Islet precursor cell (in vitro differentiated cells): ENCODE measurements at regions not wholly inside any gene's neighbourhood (a gene's known extent, or its start where the extent isn't known, plus 50 kb on each side); places are given as distances from the start of the nearest gene placed in this dataset.

Source experiments
- DNase-seq: peaks from one replicate; pipeline ENCODE4 v3.0.0-alpha.2; 2018

- DNase-seq = no peak
Measured at GRCh38 chr10:129272866-129273650, 194.0 kb upstream of the MGMT start.

- no peak for DNase-seq
Measured at GRCh38 chr10:129273860-129274259, 193.2 kb upstream of the MGMT start.

DNA sequence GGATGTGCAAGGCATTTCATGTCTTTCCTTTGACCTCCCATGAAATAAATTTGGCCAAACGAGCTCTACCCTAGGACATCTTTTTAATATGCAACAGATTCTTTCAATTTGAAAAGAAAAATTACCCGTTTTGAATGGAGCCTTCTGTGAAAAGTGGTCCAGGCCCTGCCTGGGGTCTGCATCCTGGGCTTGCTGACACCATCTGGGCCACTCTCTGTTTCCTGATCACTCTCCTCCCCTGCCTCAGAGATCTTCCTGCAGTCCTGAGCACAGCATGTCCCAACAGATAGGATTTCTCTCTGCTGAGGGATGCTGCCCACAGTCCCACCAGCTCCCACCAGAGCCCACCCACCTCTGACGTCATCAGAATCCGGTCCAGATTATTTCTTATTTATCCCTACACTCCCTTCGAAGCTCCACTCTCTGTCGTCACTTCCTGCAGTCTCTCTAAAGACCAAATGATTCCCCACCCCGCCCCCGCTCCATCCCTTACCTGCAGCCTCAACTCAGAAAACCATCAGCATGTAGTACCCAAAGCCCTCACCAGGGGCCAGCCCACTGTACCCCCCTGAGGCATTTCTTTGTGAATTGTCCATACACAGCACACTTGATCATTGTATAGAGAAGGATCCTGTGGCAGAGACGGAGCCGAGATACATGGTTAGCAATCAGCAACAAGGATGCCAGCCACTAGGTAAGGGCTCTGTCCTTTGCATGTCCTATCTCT, 192.1 kb upstream of the MGMT start:
- DNase-seq = peak; percentile 58

DNA sequence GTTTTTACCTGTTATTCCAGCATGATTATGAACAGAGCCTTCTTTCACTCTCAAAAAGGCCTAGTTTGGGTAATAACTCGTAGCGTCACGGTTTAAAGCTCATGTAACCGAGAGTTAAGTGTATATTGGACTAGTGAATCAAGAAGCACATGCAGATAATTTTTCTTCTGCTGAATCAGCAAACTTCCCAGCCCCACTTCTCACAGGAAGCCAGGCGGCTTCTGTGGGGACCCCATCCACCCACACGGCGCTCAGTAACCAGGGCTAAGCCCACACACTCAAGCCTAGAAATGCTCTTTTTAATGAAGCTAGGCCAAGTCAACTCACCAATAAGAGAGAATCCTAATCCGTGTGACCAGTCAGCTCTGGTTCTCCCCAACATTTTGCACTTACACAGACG, 191.2 kb upstream of the MGMT start:
- no peak for DNase-seq

DNA sequence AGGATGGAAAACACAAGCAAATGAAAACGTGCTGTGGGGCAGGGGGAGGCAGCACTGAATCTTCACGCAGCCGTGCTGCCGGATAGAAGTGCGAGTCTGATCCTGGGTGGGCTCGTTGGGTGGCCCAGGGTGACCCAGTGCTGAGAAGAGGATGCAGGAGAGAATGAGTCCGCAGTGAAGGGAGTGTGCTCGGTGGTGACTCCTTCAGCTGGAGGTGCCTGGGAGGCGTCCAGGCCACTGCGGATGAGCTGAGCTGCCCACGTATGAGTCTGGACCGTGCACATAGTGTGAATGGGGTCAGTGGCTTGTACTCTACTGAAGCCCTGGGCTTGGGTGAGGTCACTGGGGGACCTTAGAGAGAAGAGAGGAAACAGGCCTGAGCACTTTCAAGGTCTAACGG, 190.0 kb upstream of the MGMT start:
- DNase-seq = no peak

DNA sequence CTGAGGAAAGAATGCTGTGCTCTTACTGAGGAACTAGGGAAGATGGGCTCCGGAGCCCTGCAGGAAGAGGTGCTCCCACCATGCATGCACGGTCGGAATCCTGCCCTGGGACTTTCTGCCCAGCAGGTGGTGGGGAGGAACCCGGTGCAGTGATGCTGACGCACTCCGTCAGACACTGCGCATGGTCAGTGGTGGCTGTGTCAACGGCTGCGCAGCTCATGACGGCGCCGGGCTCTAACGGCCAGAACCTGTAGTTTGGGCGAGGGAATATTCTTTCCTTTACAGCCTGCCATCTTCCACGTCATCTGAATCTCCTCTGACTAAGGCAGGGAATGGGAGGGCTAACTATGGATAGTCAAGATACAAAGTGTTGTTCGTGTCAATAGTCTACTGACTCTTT, 189.2 kb upstream of the MGMT start:
- DNase-seq = no peak

DNA sequence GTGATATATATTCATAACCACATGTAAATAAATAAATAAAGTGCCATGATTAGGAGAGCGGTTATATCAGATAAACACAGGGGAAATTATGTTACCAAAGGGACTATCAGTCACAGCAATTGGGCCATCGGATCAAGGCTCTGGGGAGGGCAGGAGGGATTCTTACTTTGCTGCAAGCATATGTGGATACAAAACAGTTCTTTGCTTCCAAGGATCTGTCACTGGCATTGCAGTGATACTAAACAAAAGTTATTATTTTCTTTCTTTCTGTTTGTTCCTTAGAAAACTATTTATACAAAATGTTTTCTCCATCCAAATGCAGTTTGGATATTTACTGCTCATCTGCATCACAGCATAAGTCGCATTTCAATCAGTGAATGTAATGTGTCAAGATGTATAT, 188.4 kb upstream of the MGMT start:
- no peak for DNase-seq

DNA sequence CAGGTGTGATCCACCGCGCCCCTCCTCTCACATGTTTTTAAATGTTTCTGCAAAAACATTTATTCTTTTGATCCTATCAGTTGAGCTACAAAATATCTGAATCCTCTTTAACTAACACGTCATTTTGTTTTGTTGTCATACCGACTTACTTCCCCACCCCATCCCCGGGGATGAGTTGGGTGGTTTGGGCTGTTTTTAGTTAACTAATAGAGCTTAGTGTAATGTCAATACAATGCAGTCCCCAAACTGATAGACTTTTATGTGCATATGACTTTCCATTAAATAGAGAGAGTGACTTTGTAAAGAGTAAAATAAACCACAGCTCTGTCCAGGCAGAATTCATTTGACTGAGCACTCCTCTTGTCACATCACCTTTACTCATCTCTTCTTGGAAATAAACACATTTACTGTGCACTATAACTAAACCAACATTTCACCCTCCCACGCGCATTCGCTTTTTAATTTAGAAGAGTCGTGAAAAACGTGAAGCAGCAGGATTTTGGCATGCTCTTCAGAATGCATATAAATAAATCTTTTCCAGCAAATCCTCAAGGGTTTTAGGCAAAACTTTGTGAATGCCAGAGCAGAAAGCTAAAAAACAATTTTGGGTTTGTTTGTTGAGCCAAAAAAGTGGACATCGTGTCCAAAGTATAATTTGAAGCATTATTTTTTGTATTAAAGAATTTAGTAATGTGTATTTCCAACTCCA, 187.4 kb upstream of the MGMT start:
- no peak for DNase-seq

GRCh38 chr10:129280155-129280502, 186.9 kb upstream of the MGMT start:
- no peak for DNase-seq

- DNase-seq = no peak
Measured at GRCh38 chr10:129280908-129281586, 186.0 kb upstream of the MGMT start.

DNA sequence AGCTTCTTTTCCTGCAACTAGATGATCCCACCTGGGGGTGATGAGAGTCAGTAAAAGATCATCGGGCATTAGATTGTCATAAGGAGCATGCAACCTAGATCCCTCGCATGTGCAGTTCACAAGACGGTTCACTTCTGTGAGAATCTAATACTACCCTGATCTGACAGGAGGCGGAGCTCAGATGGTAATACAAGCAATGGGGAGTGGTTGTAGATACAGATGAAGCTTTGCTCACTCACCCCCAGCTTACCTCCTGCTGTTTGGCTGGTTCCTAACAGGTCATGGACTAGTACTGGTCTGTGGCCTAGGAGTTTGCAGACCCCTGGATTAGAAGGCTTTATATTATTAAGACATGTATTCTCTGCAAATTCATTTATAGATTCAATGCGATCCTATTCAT, 181.6 kb upstream of the MGMT start:
- no peak for DNase-seq

DNA sequence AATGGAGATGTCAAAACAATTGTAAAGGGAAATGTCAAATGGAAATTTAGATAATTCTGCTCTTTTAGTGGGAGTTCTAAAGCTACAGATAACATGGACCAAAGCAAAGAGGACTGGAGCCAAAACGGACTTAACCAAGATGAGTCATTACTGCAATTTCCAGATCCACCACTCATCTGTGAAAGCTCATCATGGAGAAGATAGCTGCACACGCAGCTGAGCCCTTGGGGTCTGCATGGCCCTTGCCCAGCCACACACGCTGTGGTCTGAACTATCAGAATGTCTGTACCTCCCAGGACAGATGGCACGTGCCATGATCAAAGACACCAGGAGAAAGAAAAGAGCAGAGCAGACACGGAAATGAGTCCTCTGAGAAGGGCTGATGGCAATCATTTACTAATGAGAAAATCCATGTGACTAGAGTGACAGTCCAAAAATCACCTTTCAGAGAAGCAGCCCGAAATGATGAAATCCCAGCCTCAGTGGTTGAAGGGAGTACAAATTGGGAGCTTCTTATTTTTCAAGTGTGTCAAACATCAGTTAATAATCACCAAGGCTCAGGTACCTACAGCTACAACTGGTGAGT, 177.9 kb upstream of the MGMT start:
- no peak for DNase-seq

GRCh38 chr10:129293991-129294700, 172.9 kb upstream of the MGMT start:
- no peak for DNase-seq

DNA sequence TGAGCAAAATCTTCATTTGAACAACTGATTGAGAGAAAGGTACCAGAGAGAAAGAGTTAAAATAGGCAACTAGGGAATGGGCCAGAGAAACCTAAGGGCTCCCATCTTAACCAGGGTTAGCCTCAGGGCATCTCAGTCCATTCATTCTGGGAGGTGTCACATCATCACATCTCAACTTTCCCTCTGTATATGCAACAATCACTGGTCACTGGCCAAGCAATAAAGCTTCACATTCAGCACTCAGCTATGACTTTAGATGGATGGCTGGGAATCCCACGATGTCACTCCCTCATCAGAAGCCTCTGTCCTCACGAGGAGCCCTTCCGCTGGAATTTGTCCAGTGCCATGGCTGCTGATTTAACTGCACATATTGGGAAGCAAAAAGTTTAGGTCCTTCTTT, 172.1 kb upstream of the MGMT start:
- DNase-seq = no peak

GRCh38 chr10:129305046-129305445, 162.0 kb upstream of the MGMT start:
- DNase-seq = no peak

DNA sequence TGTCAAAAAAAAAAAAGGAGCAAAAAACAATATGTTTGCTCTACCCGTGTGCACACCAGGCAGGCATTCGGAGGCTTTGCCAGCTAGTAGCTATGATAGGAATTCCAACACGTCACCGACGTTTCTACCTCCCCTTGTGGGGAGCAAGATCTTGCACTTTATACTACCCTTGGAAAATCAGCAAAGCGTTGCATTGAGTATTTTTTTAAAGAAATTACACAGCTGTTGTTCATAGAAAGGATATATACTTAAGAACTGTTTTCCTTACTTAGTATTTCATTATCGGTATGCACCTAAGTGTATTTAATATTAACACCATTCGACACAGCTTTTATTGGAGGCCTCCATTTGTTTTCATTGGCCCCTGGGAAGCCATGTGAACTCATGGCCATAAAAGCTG, 159.9 kb upstream of the MGMT start:
- no peak for DNase-seq

- DNase-seq = no peak
Measured at GRCh38 chr10:129308953-129309564, 158.0 kb upstream of the MGMT start.

DNA sequence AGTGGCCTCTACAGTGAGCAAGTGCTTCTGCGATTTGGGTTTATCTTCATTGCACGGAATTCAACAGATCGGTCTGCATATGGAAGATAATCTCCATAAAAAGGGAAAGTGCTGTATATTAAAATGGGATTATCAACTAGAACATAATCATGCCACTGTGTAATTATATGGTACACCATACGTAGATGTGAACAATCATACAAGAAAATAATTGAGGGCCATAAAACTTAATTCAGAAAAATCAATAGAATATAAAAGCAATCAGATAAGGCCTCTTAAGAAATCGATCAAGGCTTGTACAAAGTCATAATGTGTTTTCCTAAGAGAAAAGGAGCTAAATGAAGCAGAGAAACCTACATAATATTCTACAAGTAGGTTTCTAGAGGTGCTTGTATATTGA, 157.5 kb upstream of the MGMT start:
- DNase-seq = no peak

GRCh38 chr10:129310881-129311280, 156.2 kb upstream of the MGMT start:
- no peak for DNase-seq

- no peak for DNase-seq
Measured at GRCh38 chr10:129319934-129320333, 147.1 kb upstream of the MGMT start.

DNA sequence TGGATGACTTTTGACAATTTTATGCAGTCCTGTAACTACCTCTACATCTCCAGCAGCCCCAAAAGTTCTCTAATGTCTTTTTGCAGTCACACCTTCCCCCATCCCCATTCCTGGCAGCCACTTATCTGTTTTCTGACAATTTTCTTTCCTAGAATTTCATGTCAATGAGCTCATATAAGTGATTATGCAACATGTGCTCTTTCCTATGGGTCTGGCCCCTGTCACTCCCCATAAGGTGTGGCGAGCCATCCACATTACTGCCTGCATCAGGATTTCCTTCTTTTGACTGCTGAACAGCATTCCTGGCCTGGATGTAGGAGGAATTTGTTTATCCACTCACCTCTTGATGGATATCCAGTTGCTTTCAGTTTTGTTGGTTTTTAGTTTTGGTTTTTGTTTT, 146.7 kb upstream of the MGMT start:
- DNase-seq = no peak

GRCh38 chr10:129321727-129322126, 145.3 kb upstream of the MGMT start:
- peak; percentile 60 for DNase-seq
